CD1c-positive myeloid dendritic cell (primary cell): ENCODE measurements at regions not wholly inside any gene's neighbourhood (a gene's known extent, or its start where the extent isn't known, plus 50 kb on each side); places are given as distances from the start of the nearest gene placed in this dataset.
A peak's percentile ranks its signal among the peaks of the same experiment; 100 is the strongest.

ENCODE experiments used
- DNase-seq: peaks from one replicate; pipeline ENCODE4 v3.0.0-alpha.2; 2016; ENCODE audit errors: extremely low spot score

DNA sequence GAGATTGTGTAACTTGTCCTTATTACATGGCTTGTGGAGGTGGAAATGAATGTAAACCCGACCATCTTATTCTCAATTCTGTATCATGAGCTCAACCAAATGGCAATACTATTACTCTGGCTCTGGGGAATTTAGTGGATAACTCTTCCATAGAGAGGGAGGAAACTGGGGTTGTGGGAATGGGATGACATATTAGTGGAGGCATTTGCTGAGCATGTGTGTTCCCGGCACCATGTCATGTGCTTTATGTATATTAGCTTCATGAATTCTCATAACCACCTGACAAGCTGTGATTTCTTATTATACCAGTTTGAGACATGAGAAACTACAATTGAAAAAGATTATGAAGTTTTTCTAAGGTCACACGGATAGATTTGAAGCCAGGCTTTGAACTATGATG lies 112.8 kb upstream of the TMEFF2 start:
- no peak for DNase-seq

- DNase-seq: no peak
Observed at GRCh38 chr2:192298664-192299063, 103.9 kb upstream of the TMEFF2 start.

- no peak for DNase-seq
Observed at GRCh38 chr2:192292478-192292877, 97.7 kb upstream of the TMEFF2 start.

DNA sequence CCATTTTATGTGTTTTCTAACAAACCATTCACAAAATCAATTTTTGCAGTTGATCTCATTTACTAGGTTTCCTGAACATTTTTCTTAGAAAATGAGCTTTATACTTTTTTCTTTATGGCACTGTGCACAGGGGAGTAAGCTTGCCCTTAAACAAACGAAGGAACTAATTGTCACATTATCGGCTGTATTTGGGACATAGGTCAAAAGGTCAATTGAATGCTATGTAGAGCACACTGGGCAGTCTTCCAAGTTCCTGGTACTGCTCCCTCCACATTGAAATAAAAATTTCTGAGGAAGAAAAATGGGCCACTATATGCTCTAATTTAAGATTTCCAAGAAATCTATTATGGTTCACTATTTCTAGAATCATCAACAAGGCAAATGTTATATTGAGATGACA lies 93.6 kb upstream of the TMEFF2 start:
- no peak for DNase-seq

DNA sequence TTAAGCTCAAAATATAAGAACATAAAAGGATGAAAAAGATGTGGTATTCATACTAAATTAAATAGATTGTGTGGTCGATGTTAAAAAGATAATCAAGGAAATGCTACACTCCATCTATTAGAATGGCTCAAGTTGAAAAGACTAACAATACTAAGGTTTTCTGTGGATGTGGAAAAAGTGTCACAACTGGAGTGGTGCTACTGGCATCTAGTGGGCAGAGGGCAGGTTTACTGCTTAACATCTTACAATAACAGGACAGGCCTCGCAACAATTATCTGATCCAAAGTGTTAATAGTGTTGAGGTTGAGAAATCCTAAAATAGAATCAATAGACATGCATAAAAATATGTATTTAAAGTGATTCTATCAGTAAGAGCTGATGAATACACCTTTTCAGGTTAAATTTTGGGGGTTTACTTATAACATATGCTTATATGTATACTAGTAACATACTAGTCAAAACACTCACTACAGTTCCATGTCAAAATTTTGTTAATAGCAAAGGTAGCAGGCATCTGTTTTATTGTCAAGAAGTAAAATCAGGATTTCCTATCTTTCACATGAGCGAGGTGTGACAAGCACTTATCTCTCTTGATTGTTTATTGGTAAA lies 91.5 kb upstream of the TMEFF2 start:
- DNase-seq: peak; percentile 7

- DNase-seq: no peak
Observed at GRCh38 chr2:192283450-192283849, 88.7 kb upstream of the TMEFF2 start.

DNA sequence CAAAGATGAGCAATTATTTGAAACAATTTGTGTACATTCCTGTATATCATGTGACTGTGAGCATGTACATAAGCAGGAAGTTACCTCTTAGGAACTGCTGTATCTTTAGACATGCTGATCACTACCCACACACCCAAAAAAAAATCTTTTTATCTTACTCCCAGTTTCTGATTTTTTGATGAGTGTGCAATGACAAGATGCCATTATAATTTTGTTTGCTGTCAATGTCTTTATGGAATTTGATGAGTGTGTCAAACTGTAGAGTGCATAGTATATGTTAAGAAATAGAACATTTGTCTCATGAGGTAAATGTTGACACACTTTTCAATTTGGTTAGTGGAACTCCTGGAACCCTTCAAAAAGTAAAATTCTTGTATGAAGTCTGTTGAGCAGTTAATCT lies 84.0 kb upstream of the TMEFF2 start:
- DNase-seq: no peak

GRCh38 chr2:192277494-192278109 lies 82.9 kb upstream of the TMEFF2 start:
- DNase-seq: no peak

DNA sequence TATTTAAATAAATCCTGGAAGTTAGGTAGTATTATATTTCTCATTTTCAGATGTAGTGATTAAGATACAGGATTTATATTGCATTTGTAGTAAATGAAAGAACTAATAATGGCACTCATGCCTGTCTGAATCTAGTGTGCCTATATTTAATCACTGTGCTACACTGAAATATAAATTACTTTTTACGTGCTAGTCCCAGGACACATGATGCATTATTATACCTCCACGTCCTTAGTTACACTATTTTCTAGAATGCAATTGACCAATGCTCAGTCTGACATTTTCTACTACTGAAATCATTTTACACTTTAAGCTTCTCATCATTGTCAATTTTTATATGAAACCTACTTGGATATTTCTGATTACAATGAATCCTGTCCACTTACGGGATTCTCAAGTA lies 80.9 kb upstream of the TMEFF2 start:
- DNase-seq: no peak

DNA sequence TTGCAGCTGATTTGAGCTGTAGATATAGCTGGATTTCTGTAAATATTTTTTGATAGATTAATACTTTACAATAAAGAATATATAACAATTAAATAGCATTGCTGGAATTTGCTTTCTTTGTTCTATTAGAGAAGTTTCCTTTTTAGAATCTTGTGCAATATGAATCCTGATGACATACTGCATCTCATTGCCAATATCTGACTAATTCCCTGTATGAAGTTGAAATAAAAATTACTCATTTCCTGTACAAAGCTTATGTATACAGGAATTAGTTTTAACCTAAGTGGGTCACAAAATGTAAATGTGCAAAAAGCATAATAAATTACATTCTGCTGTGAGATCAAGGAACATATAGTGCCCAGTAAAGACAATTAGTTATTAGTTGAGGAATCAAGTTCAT lies 72.8 kb upstream of the TMEFF2 start:
- peak; percentile 14 for DNase-seq

DNA sequence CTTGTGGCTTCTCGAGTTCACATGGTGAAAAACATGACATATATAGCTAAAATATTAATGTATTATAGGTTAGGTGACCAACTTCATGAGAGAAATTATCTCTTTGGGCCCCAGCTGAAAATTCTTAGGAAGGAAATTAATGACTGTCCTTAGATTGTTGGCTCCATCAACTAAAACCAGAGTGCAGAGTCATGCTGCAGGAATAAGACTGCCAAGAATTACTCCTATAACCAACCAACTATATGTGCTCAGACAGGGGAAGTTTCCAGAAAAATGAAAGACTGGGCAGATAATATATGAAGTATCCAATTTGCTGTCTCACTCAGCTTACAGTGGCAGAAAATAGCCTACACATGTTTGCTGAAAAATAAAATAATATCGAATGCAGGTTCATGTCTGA lies 71.0 kb upstream of the TMEFF2 start:
- DNase-seq: no peak

- no peak for DNase-seq
Observed at GRCh38 chr2:192254444-192254843, 59.7 kb upstream of the TMEFF2 start.

DNA sequence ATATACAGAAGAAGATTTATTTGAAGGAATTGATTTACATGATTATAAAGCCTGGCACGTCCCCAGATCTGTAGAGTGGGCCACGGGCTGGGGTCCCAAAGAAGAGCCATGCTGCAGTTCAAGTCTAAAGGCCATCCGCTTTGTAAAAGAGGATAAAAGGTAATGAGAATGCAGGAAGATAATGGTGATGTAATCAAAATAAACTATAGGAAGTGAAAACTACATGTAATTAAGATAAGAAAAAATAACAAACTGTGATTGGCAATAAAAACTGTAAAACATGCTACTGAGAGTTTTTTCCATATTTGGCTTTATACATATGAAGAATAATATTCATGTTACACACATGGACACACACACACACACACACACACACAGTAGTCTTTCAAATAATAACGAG lies 59.0 kb upstream of the TMEFF2 start:
- DNase-seq: no peak

- no peak for DNase-seq
Observed at GRCh38 chr2:192250961-192251360, 56.2 kb upstream of the TMEFF2 start.

DNA sequence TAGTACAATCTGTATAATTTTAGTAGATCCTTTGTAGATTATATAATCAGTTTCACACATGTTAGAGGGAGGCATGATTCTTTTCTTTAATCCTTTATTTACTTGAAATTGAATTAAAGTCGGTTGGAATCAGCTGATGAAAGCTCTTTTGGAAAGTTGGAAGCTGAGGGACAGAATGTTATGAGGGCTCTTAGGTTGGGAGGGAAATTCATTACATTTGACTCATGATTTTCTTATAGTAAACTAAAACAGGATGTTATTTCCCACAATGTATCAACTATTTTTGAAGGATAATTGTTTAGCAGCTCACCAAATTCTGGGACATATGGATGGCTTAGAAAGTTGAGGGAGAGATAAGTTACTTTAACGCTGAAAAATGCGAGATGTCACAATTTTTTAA lies 52.7 kb upstream of the TMEFF2 start:
- no peak for DNase-seq

GRCh38 chr2:192246297-192246696 lies 51.6 kb upstream of the TMEFF2 start:
- no peak for DNase-seq

- no peak for DNase-seq
Observed at GRCh38 chr2:192245329-192245728, 50.6 kb upstream of the TMEFF2 start.
